Activated effector memory CD4-positive, alpha-beta T cell treated with anti-CD3 and anti-CD28 coated beads, Interleukin-2, amount 50 U/mL, for 16 hours (primary cell): ENCODE measurements at regions not wholly inside any gene's neighbourhood (a gene's known extent, or its start where the extent isn't known, plus 50 kb on each side); places are given as distances from the start of the nearest gene placed in this dataset.
"Not testable (repeated sequence)": the region's sequence is repeated elsewhere in the genome, so short reads cannot be mapped to it uniquely, and the experiment has no call there.

Experiments
- DNase-seq: peaks from one replicate; pipeline ENCODE4 v3.0.0-alpha.2; 2020

- DNase-seq: no peak
These were observed 80.0 kb upstream of the TNFAIP3 start for GRCh38 chr6:137787016-137787415.

GRCh38 chr6:137788248-137788647, 78.8 kb upstream of the TNFAIP3 start:
- no peak for DNase-seq

GRCh38 chr6:137791281-137792159, 75.5 kb upstream of the TNFAIP3 start:
- no peak for DNase-seq

GRCh38 chr6:137792160-137793033, 74.7 kb upstream of the TNFAIP3 start:
- no peak for DNase-seq

- no peak for DNase-seq
These were observed 73.1 kb upstream of the TNFAIP3 start for GRCh38 chr6:137793805-137794515.

GRCh38 chr6:137794516-137795201, 72.4 kb upstream of the TNFAIP3 start:
- no peak for DNase-seq

GRCh38 chr6:137795501-137795900, 71.6 kb upstream of the TNFAIP3 start:
- DNase-seq: no peak

GRCh38 chr6:137798261-137798660, 68.8 kb upstream of the TNFAIP3 start:
- DNase-seq: no peak

GRCh38 chr6:137798846-137799245, 68.2 kb upstream of the TNFAIP3 start:
- DNase-seq: no peak

GRCh38 chr6:137799950-137800568, 67.0 kb upstream of the TNFAIP3 start:
- DNase-seq: peak; percentile 79

GRCh38 chr6:137800762-137801161, 66.3 kb upstream of the TNFAIP3 start:
- DNase-seq: no peak

- no peak for DNase-seq
These were observed 65.5 kb upstream of the TNFAIP3 start for GRCh38 chr6:137801352-137802114.

- no peak for DNase-seq
These were observed 64.5 kb upstream of the TNFAIP3 start for GRCh38 chr6:137802408-137803182.

- DNase-seq: no peak
These were observed 62.4 kb upstream of the TNFAIP3 start for GRCh38 chr6:137804637-137805036.

- no peak for DNase-seq
These were observed 61.4 kb upstream of the TNFAIP3 start for GRCh38 chr6:137805622-137806021.

- no peak for DNase-seq
These were observed 60.0 kb upstream of the TNFAIP3 start for GRCh38 chr6:137806914-137807682.

- no peak for DNase-seq
These were observed 58.9 kb upstream of the TNFAIP3 start for GRCh38 chr6:137808191-137808590.

- DNase-seq: no peak
These were observed 58.2 kb upstream of the TNFAIP3 start for GRCh38 chr6:137808836-137809315.

- not testable (repeated sequence) for DNase-seq
These were observed 57.0 kb upstream of the TNFAIP3 start for GRCh38 chr6:137809895-137810553.
